RWPE2 (cell line): ENCODE measurements at regions not wholly inside any gene's neighbourhood (a gene's known extent, or its start where the extent isn't known, plus 50 kb on each side); places are given as distances from the start of the nearest gene placed in this dataset.

Experiments
- ATAC-seq: fragments of 200-7000 bp; cut with Tn5 transposase; 3 replicates; pipeline ENCODE4 v1.9.1; 2021; ENCODE audit warnings: low read depth
- DNase-seq: peaks from one replicate; pipeline ENCODE4 v3.0.0-alpha.2; 2020; ENCODE audit warnings: low spot score
- H3K27ac ChIP-seq: fragments of 450-650 bp; 2 replicates; pipeline ENCODE4 v1.5.1; 2017; ENCODE audit warnings: mild to moderate bottlenecking; ENCODE audit not compliant: poor library complexity, severe bottlenecking
- H3K27me3 ChIP-seq: fragments of 250-450 bp; sonication (Bioruptor Pico); 2 replicates; pipeline ENCODE4 v1.5.1; 2021; ENCODE audit warnings: mild to moderate bottlenecking, moderate library complexity; ENCODE audit not compliant: insufficient read depth, poor library complexity, severe bottlenecking
- H3K36me3 ChIP-seq: fragments of 250-450 bp; sonication (Bioruptor Pico); 2 replicates; pipeline ENCODE4 v1.5.1; 2020; ENCODE audit warnings: low read depth, mild to moderate bottlenecking, moderate library complexity
- H3K4me1 ChIP-seq: fragments of 250-450 bp; sonication (Bioruptor Pico); 2 replicates; pipeline ENCODE4 v1.5.1; 2021; ENCODE audit warnings: mild to moderate bottlenecking, moderate library complexity; ENCODE audit not compliant: insufficient read depth, poor library complexity, severe bottlenecking
- H3K4me3 ChIP-seq: fragments of 250-450 bp; sonication (Bioruptor Pico); 2 replicates; pipeline ENCODE4 v1.5.1; 2021; ENCODE audit warnings: mild to moderate bottlenecking, moderate library complexity; ENCODE audit not compliant: severe bottlenecking
- H3K9me3 ChIP-seq: fragments of 250-450 bp; sonication (Bioruptor Pico); 2 replicates; pipeline ENCODE4 v1.5.1; 2021; ENCODE audit warnings: mild to moderate bottlenecking, moderate library complexity; ENCODE audit not compliant: severe bottlenecking
- TF ChIP-seq, protein P1 (sequence below): fragments of 450-650 bp; IDR thresholded peaks from one replicate; pipeline ENCODE4 v1.5.1; 2017; ENCODE audit warnings: mild to moderate bottlenecking, moderate library complexity; ENCODE audit not compliant: poor library complexity, severe bottlenecking

DNA sequence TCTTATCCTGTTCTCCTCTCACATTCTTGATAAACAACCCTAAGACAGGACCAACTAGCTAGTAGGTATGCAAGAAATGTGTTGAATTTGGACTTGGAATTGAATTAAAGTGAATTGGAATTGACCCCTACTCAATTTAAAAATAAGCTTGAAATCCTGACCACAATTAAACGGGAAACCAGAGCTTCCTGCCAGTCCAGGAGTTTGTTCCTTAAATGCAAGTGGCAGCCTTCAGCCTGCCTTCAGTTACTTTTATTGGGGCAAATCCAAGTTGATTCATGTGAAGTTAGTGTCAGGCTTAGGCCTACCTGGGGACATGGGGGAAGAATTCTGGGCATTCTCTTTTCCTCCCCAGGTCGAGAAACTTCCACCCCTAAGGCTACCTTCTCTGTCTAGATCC is 457.6 kb downstream of the BCL11A start:
- TF ChIP-seq, protein P1, sequence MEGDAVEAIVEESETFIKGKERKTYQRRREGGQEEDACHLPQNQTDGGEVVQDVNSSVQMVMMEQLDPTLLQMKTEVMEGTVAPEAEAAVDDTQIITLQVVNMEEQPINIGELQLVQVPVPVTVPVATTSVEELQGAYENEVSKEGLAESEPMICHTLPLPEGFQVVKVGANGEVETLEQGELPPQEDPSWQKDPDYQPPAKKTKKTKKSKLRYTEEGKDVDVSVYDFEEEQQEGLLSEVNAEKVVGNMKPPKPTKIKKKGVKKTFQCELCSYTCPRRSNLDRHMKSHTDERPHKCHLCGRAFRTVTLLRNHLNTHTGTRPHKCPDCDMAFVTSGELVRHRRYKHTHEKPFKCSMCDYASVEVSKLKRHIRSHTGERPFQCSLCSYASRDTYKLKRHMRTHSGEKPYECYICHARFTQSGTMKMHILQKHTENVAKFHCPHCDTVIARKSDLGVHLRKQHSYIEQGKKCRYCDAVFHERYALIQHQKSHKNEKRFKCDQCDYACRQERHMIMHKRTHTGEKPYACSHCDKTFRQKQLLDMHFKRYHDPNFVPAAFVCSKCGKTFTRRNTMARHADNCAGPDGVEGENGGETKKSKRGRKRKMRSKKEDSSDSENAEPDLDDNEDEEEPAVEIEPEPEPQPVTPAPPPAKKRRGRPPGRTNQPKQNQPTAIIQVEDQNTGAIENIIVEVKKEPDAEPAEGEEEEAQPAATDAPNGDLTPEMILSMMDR = no peak
- ATAC-seq = no peak
- H3K27me3 ChIP-seq = no peaks in the 10 kb centered on the region
- H3K4me3 ChIP-seq = no peak overlapping the region
- no peak for DNase-seq
- H3K36me3 ChIP-seq = no peaks in the 10 kb centered on the region
- H3K9me3 ChIP-seq = no peaks in the 10 kb centered on the region
- H3K27ac ChIP-seq = no peak overlapping the region
- H3K4me1 ChIP-seq = no peaks in the 10 kb centered on the region

DNA sequence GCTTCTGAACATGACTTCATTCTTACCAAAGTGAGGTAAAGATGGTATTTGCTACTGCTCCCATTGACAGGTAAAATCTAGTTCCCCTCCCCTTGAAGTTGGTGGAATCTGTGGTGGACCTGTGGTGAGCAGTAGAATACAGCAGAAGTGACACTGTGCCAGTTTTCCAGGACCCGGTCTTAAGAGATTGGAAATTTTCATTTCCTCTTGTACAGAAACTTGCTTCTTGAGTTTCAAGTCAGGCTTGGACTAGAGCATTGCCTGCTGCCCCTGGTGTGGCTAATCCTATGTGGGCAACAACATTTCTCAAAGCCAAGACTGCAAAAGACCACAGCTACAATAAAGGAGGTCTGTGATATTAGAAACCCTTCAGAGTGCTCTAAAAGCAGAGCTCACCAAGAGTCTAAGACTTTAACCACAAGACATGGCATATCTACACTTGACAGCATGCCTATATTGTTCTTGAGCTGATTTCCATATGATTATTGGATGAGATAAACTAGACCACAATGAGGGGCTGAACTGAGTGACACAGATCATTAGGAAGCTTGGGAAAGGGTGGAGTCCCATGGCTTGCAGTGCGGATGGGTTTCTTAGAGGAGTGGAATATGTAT is 458.1 kb downstream of the BCL11A start:
- Histone ChIP-seq H3K9me3 (no peaks in the 10 kb centered on the region), H3K27ac (no peak overlapping the region), H3K36me3 (no peaks in the 10 kb centered on the region), H3K4me1 (no peaks in the 10 kb centered on the region), H3K27me3 (no peaks in the 10 kb centered on the region), H3K4me3 (no peak overlapping the region)
- ATAC-seq = no peak
- no peak for DNase-seq
- TF ChIP-seq, protein P1 = no peak

DNA sequence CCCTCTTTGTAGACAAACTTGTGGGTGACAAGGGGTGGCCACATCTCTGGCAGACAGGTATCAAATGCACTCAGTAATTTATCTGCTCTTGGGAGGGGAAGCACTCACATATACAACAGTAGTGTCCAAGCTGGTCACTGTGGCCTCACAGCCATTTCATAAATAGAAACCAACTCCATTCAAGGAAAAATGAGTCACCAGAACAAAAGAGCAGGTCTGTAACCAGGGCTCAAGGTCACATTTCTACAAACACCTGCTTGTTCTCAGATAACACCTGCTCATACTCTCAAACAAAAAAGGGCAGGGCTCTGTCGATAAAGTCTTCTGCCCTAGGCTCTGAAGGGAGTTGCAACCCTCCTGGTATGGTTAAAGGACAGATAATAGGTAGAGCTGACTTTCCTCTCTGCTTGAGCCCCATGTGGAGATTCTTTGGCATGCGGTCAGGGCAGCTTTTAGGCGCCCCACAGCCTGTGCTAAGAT is 459.0 kb downstream of the BCL11A start:
- Histone ChIP-seq H3K36me3 (no peaks in the 10 kb centered on the region), H3K4me1 (no peaks in the 10 kb centered on the region), H3K27ac (no peak overlapping the region), H3K9me3 (no peaks in the 10 kb centered on the region), H3K4me3 (no peak overlapping the region), H3K27me3 (no peaks in the 10 kb centered on the region)
- DNase-seq = no peak
- TF ChIP-seq, protein P1 = no peak
- no peak for ATAC-seq

DNA sequence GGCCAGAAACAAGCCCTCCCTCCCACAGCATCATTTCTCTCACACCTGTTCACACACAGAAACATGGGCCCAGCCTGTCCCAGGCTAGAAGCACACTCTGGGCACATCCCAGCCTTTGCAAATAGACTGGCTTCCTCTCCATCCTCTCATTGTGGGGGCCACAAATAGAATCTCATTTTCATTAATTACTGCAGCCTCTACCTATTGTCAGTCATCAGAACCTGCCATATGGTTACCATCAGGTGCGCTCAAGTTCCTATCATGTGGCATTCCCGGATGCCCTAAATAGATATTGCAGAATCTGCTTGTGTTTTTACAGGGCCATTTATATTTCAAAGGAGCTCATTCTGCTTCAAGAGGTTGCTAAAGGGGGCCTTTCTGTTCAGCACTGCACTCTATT is 460.7 kb downstream of the BCL11A start:
- no peak for ATAC-seq
- H3K4me1 ChIP-seq = no peaks in the 10 kb centered on the region
- no peaks in the 10 kb centered on the region for H3K36me3 ChIP-seq
- no peaks in the 10 kb centered on the region for H3K9me3 ChIP-seq
- TF ChIP-seq, protein P1 = no peak
- H3K27ac ChIP-seq = no peak overlapping the region
- DNase-seq = no peak
- no peak overlapping the region for H3K4me3 ChIP-seq
- no peaks in the 10 kb centered on the region for H3K27me3 ChIP-seq

DNA sequence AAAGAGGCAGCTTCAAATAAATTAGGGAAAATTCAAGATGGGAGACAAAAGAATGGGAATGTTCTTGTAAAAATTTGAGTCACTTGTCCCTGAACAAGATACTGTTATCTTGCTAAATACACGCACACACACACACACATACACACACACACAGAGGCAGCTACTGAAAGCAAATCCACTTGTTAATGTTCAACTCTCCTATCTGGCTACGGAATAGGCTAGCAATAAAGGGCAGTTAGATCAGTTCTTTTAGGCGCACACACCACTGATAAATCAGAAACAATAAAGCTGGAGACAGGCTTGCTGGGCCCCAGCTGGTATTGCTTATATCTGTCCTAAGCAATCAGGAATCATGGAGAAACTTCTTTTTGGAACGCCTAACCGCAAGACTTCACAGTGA is 461.6 kb downstream of the BCL11A start:
- no peaks in the 10 kb centered on the region for H3K27me3 ChIP-seq

More for the DNA sequence above, 461.6 kb downstream of the BCL11A start:
- no peaks in the 10 kb centered on the region for H3K9me3 ChIP-seq
- H3K36me3 ChIP-seq = no peaks in the 10 kb centered on the region
- DNase-seq (no peak), ATAC-seq (no peak)
- H3K4me3 ChIP-seq = no peak overlapping the region
- H3K4me1 ChIP-seq = no peaks in the 10 kb centered on the region
- TF ChIP-seq, protein P1 = no peak
- H3K27ac ChIP-seq = no peak overlapping the region
